Stimulated activated CD4-positive, alpha-beta T cell treated with anti-CD3 and anti-CD28 coated beads, Interleukin-15, amount 100 ng/mL, for 24 hours (primary cell): ENCODE measurements at regions not wholly inside any gene's neighbourhood (a gene's known extent, or its start where the extent isn't known, plus 50 kb on each side); places are given as distances from the start of the nearest gene placed in this dataset.
"Not testable (repeated sequence)": the region's sequence is repeated elsewhere in the genome, so short reads cannot be mapped to it uniquely, and the experiment has no call there.

ENCODE experiments used
- DNase-seq: peaks from one replicate; pipeline ENCODE4 v3.0.0-alpha.2; 2020

DNA sequence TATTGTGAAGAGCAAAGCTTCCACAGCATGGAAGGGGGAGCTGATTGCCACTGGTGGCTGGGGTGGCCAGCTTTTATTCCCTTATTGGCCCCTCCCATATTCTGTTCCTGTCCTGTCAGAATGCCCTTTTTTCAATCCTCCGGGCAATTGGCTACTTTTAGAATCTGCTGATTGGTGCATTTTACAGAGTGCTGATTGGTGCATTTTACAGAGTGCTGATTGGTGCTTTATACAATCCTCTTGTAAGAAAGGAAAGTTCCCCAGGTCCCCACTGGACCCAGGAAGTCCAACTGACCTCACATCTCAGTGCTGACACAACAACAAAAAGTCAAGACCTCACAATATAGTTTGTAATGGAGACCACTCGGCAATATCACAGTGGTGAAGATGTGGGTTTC, 195.0 kb downstream of the SPATA31A6 start:
- no peak for DNase-seq

DNA sequence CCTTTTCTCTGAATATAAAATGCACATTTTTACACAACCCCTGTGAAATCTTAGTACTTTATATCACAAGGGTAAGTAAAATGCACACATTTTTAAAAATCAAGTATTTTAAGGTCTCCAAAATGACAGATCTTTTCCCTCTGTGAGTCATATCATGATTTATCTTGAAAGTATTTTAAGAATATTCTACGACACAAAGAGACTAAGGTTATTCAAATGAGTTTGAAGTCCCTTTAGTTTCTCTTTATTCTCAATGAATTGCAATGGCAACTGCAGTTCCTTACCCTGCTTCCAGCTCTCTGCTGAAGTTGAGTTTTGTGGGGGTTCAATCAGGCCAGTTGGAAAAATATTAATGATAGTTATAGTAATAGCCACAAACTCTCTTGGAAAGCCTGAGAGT, 196.1 kb downstream of the SPATA31A6 start:
- not testable (repeated sequence) for DNase-seq

DNA sequence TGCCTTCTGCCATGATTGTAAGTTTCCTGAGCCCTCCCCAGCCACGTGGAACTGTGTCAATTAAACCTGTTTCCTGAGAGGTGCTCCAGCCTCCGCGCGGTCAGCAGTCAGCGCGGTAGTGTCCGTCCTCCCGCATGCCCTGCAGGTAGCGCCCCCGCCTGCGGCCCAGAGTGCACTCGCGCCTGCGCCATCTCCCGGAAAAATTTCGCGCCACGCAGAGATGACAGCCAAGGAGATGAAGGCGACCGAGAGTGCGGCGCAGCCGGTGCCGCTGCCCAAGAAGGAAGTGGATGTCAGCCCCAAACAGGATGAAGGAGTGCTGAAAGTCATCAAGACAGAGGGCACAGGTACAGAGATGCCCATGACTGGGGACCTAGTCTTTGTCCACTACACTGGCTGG, 201.1 kb downstream of the SPATA31A6 start:
- not testable (repeated sequence) for DNase-seq

DNA sequence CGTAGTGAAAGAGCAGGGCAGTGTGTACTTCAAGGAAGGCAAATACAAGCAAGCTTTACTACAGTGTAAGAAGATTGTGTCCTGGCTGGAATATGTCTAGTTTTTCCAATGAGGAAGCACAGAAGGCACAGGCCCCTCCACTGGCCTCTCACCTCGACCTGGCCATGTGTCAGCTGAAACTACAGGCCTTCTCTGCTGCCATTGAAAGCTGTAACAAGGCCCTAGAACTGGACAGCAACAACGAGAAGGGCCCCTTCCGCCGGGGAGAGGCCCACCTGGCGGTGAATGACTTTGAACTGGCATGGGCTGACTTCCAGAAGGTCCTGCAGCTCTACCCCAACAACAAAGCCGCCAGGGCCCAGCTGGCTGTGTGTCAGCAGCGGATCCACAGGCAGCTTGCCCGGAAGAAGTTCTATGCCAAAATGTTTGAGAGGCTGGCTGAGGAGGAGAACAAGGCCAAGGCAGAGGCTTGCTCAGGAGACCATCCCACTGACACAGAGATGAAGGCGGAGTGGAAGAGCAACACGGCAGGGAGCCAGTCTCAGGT, 202.2 kb downstream of the SPATA31A6 start:
- DNase-seq: not testable (repeated sequence)

DNA sequence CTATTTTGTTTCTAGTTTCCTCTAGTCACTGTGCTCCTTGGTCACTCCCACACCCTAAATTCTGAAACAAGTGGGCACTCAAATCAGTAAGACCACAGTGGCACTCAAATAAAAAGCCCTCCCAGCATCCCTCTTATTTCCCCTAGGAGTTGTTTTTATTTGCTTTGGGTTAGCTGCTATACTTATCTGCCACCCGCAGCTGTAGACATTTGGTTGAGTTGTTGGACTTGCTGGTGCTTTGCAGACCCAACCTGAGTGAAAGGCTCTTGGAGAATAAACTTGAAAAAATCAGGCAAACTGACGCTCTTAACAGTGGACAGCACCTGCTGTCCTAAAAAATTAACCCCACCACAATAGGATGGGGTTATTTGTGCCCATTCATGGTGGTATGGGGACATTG, 203.0 kb downstream of the SPATA31A6 start:
- no peak for DNase-seq

DNA sequence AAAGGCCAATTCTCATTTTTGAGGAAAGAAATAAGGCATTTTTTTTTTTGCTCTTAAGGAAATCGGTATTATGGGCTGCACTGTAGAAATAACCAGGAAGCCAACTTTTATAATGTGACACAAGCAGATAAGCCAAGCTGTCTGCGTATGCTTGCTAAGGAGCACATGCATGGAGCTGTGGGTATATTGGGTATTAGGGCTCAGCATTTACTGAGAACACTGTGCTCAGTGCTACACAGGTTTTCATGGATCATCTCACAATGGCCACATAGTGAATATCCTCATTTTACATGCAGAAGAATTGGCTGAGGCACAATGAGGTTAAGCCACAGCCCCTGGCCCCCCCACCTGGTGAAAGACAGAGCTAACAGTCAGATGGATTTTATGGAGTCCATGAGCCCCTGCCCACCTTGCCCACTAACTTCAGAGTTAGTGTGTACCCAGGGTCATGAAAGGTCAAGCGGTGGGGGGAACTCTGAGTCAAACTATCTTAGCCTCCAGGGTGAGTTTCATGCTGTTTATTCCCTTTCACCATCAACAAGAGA, 204.8 kb downstream of the SPATA31A6 start:
- no peak for DNase-seq

DNA sequence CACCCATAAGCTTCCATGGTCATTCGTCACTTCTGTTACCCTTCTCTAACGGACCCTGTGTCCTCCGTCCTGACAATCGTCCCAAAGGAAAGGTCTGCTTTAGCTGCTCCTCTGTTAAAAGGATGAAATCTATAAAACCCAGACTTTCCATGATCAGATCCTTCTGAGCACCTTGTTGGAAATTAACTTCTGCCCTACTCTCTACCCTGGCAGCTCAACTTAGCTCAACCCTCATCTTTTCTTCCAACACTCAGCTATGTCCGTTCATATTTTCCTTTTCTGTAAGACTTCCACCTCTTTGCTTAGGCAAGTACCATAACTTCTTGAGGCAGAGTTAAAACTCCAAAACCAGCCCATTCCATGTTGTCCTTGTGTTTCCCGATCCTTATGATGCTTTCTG, 205.4 kb downstream of the SPATA31A6 start:
- no peak for DNase-seq

DNA sequence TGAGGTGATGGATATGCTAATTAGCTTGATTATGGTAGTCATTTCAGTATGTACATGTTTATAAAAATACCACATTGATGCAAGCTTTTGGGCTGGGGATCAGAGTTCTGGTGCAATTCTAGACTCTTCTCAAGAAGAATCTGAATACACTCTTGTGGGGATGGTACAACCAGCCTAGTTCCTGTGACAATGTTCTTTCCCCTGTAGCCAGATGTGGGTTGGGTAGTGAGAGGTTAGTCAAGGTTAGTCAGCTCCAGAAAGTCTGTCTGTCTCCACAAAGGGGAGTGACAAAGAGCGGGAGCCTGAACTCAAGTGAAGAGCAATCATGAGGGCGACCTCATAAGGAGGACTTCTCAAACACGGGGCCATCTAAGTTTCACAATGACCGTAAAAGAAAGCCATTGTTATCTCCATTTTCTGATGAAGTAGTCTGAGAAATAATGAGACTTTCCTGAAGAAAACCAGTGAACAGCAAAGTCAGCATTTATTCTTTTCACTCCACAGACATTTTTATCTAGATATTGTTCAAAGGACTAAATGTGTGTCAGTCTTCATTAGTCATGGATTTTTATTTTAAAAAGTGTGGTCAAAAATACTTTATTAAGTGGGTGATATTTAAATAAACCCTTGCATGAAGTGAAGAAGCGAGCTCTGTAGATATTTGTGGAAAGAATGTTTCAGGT, 209.5 kb downstream of the SPATA31A6 start:
- DNase-seq: not testable (repeated sequence)

DNA sequence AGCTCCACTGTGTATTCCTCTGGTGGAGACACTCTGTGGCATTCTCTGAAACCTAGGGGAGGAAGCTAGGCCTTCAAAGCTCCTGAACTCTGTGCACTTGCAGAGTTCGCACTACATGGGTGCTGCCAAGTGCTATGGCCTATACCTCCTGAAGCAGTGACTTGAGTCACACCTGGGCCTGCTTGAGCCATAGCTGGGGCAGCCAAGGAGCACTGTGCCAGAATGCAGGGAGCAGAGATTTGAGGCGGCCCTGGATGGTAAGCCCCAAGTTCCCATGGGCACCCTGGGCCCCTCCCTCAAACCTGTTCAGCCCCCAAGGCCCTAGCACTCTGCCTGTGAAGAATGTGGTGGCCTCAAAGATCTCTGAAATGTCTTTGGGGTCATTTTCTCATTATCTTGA, 212.9 kb downstream of the SPATA31A6 start:
- no peak for DNase-seq

DNA sequence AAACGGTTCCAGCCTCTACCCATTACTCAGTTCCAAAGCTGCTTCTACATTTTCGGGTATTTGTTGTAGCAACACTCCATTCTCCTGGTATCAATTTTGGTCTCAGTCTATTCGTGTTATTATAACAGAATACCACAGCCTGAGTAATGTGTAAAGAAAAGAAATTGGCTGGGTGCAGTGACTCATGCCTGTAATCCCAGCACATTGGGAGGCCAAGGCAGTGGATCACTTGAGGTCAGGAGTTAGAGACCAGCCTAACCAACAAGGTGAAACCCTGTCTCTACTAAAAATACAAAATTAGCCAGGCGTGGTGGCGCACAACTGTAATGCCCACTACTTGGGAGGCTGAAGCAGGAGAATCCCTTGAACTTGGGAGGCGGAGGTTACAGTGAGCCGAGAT, 213.9 kb downstream of the SPATA31A6 start:
- DNase-seq: not testable (repeated sequence)

DNA sequence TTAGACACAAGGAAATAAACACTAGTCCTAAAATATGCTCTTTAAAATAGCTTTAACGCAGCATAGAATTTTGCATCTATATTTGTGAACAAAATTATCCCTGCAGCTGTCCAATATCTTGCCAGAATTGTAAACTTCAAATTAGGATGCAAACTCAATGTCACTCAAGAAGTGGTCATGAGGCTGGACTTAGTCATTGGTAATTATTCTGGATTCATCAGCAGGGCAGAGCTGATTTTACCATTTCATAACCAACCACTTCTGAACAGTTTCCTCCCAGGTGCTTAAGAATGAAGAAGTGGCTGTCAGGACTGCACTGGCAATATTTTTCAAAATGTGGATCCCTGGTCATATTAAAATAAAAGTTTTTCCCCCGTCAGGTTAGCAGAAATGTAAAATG, 219.5 kb downstream of the SPATA31A6 start:
- not testable (repeated sequence) for DNase-seq

DNA sequence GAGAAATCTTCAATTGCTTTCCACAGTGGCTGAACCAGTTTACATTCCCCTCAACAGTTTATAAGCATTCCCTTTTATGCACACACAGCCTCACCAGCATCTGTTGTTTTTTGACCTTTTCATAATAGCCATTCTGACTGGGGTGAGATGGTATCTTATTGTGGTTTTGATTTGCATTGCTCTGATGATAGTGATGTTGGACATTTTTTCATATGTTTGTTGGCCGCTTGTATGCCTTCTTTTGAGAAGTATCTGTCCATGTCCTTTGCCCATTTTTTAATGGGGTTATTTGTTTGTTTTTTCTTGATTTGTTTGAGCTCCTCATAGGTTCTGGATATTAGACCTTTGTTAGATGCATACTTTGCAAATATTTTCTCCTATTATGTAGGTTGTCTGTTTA, 226.1 kb downstream of the SPATA31A6 start:
- DNase-seq: not testable (repeated sequence)

DNA sequence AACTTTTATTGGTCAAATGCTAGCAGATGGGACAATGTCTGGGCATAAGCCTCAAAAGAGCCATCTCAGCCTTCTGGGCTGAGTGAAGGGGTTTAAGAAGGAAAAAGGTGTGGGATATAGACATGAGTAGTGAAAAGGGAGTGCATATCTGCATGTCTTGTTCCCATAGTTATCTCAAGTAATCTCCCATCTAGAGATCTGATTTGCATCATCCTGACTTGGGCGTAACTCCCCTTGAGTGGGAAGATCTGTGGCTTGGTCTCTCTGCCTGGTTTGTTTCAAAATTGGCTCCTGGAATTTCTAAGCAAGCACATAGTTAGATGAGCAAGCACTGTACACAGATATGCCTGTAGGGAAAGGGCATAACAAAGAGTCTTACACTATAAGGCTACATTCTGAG, 228.9 kb downstream of the SPATA31A6 start:
- DNase-seq: not testable (repeated sequence)

DNA sequence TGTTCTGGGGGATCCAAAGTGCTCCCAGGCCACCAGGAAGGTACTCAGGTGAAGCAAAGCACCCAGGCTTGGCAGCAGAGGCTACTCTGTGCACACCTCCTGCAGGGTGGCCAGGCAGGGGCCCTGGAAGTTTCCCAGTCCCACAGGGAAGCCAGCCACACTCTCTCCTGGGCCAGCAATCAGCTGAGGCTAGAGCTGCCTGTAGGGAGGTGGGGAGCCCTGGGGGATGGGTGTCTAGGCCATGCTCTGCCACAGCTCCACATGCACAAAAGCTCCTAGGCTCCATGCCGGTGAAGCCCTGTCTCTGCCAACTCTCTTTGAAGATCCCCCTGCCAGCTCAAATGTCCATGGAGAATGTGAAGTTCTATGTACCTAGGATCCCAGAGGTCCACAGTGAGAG, 231.4 kb downstream of the SPATA31A6 start:
- not testable (repeated sequence) for DNase-seq

DNA sequence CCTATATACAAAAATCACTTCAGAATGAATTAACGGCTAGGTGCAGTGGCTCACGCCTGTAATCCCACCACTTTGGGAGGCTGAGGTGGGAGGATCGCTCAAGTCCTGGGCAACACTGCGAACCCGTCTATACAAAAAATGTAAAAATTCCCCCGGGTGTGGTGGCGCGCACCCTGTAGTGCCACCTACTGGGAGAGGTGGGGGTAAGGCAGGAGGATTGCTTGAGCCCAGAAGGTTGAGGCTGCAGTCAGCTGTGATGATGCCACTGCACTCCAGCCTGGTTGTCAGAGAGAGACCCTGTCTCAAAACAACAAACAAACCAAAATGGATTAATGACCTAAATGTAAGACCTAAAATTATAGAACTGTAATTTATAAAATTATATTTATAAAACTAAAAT, 236.2 kb downstream of the SPATA31A6 start:
- not testable (repeated sequence) for DNase-seq

DNA sequence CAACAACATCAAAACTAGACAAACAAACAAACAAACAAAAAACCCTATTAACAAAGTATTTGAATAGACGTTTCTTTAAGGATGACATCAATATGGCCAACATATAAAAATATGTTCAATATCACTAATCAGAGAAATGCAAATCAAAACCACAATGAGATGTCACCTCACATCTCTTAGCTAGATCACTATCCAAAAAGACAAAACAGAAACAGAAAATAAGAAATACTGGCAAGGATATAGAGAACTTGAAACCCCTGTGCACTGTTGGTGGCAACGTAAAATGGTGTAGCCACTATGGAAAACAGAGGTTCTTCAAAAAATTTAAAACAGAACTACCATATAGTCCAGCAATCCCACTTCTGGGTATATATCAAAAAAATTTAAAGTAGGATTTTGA, 236.9 kb downstream of the SPATA31A6 start:
- DNase-seq: not testable (repeated sequence)

DNA sequence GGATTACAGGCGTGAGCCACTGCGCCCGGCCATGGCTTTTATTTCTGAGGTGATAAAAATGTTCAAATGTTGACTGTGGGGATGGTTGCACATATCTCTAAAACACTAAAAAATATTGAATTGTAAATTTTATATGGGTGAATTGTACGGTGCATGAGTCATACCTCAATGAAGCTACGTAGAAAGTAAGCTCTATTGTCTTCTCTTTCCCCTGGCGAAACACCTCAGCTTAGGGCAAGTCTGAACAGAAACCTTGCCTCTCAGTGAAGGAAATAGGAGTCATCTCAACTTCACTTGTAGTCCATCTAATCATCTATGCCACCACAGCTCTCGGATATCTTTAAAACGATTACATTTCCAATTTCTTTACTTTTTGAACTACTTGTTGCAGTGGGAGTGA, 238.2 kb downstream of the SPATA31A6 start:
- not testable (repeated sequence) for DNase-seq

DNA sequence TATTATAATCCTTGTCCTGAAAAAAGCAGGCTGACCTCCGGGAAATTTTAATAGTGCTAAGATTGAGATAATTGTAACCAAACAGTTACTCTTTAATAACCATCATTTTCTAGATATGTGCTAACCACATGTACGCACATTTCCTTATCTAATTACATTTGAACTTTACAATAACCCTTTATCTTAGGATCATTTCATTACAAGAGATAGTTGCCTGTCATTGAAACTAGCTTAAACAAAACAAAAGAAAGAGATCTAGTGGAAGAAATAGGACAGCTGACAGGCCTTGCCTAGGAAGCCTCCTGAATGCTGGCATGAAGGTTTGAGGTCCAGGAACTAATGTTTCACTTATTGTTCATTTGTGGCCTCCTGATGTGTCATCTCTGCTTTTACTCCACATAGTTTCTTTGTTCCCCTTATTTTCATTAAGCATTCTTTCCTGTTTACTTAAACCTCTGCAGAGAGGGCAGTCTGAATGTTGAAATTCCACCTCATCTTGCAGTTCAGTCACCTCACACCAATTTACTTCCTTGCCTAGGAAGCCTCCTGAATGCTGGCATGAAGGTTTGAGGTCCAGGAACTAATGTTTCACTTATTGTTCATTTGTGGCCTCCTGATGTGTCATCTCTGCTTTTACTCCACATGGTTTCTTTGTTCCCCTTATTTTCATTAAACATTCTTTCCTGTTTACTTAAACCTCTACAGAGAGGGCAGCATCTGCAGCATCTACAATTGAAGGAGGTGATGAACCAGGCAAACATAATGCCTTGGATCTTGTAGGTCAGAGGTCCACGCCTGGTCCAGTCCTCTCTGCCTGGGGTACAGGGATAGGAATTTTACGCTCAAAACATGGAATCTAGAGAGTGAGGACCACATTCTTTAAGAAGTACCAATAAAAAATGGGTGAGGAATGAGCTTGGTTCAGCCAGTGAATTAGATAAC, 247.5 kb downstream of the SPATA31A6 start:
- DNase-seq: not testable (repeated sequence)

DNA sequence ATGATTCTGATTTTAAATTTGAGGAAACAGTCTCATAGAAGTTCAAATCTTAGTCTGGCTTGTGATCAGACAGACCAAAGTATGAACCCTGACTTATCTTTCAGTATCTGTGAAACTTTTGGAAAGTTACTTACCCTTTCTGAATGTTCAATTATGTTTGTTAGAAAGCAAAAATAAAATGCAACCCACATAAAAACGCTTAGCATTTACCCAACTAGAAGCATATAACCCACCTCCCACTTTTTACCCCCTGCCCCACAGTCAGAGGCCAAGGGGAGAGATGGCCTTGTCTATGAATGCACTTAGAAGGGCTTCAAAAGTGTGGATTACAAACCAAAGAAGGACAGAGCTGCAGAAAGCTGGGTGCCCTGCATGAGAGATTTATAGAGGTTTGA, 248.2 kb downstream of the SPATA31A6 start:
- not testable (repeated sequence) for DNase-seq

DNA sequence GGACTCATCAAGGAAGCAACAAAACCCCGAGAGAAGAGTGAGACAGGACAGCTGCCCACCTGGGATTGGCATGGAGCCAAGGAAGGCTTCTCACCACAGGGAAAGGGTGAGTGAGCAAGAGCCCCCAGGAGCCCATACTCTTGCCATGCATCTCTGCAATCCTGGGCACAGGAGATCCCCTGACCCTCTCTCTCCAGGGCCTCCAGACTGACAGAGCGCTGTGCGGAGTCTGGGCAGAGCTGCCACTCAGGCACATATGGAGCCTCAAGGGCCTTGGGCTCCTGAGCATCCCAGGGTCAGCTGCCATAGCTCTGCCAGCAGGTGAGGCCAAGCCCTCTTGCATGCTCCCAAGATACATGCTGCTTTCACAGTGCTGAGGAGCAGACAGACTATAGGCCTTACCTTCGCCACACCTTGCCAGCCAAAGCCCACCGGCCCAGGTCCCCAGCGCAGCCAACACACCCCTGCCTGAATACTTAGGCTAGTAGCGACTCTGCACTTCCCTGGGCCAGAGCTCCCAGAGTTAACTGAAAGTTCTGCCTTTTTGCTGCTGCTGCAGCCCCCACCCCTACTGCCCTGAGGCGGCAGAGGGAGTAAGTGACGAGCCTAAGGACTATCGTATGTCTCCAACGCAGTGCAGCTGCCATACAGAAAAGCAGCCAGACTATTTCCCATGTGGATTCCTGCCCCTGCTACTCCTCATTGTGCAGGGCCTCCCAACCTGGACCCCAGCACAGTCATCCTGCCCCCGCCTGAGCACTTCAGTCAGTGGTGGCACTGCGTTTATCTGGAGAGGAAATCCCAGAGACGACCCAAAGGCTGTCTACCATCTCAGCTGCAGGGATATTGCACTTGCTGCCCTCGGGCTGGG, 251.6 kb downstream of the SPATA31A6 start:
- DNase-seq: not testable (repeated sequence)

DNA sequence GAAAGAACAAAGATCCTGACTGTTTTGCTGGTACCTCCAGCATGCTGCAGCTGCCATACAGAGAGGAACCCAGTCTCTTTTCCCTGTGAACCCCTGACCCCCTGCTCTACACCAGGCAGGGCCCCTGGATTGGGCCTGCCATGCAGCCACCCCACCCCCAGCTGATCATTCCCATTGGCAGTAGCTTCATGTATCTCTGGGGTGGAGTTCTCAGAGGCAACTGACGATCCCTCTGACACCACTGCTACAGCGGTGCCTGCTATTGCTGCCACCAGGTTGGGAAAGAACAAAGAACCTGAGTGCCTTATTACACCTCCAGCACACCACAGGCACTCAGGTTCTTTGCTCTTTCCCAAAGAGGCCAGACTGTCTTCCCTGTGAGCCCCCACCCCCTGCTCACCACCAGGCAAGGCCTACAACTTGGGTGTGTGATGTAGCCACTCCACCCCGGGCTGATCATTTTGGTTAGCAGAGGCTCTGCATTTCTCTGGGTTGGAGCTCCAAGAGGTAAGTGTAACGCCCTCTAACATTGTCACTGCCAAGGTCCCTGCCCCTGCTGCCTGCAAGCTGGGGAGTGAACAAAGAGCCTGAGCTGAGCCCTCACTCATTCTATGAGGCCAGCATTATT, 252.4 kb downstream of the SPATA31A6 start:
- not testable (repeated sequence) for DNase-seq
